HCT116 (cell line): ENCODE measurements at regions not wholly inside any gene's neighbourhood (a gene's known extent, or its start where the extent isn't known, plus 50 kb on each side); places are given as distances from the start of the nearest gene placed in this dataset.

Experiments used
- ATAC-seq: fragments of 200-7000 bp; cut with Tn5 transposase; 2 replicates; pipeline ENCODE4 v1.9.1; 2020; ENCODE audit warnings: mild to moderate bottlenecking, moderate library complexity
- BruUV-seq: library from RNA; stranded (reverse); fragments of 400-500 nt; replicated peaks from 2 replicates; lab custom pipeline; 2021; lab: Mats Ljungman, UMichigan
- CTCF ChIA-PET: fragments of 300-600 bp; sonication (Branson Sonifier 250); formaldehyde crosslinking; loops from one replicate; lab custom pipeline; 2021; ENCODE audit warnings: antibody characterized with exemption; lab: Charles Lee
- POLR2A ChIA-PET: fragments of 300-600, 350-600 bp; sonication (Branson Sonifier 250); formaldehyde crosslinking; loops from one replicate; lab custom pipeline; 2021; ENCODE audit warnings: antibody characterized with exemption; lab: Charles Lee
- RAD21 ChIA-PET, 2 experiments: fragments of 300-600 bp; sonication (Branson Sonifier 250); formaldehyde crosslinking; loops; one replicate each; lab custom pipeline; 2023; ENCODE audit warnings: low total read pairs in 2 of 2; ENCODE audit not compliant: uncharacterized antibody in 2 of 2, unreplicated experiment in 2 of 2, low non-redundant PET in 1 of 2; lab: Charles Lee
- DNase-seq: peaks from one replicate; pipeline ENCODE4 v3.0.0-alpha.2; 2010; ENCODE audit warnings: low read depth, low spot score
- H2AFZ ChIP-seq: fragments of 200-600 bp; shearing (Covaris generic), sonication (generic); 2 replicates; pipeline ENCODE4 v1.6.1; 2017; ENCODE audit warnings: low read depth, mixed run types, mixed read lengths, antibody characterized with exemption, low read length; ENCODE audit not compliant: poor library complexity, severe bottlenecking
- H3K27ac ChIP-seq: 2 replicates; pipeline ENCODE4 v1.5.1; 2012; ENCODE audit warnings: low read depth, low read length
- H3K27me3 ChIP-seq: fragments of 200-600 bp; sonication (generic); 2 replicates; pipeline ENCODE4 v1.6.1; 2016; ENCODE audit warnings: mixed run types, low read length, mixed read lengths; ENCODE audit not compliant: insufficient read depth
- H3K36me3 ChIP-seq, 2 experiments: fragments of 200-500 bp in 1 of 2; fragments of 200-600 bp in 1 of 2; sonication (Bioruptor generic) in 1 of 2; sonication (generic) in 1 of 2; 2 replicates each; pipeline versions ENCODE4 v1.5.1 to v1.6.1; 2014 to 2016; ENCODE audit warnings: low read length in 2 of 2, inconsistent platforms in 1 of 2, mixed read lengths in 1 of 2, mixed run types in 1 of 2; ENCODE audit not compliant: insufficient read depth in 2 of 2, control insufficient read depth in 1 of 2
- H3K4me1 ChIP-seq, 2 experiments: fragments of 200-600 bp in 1 of 2; sonication (generic) in 1 of 2; 2 replicates each; pipeline versions ENCODE4 v1.5.1 to v1.6.1; 2012 to 2017; ENCODE audit warnings: low read length in 2 of 2, inconsistent platforms in 1 of 2, mild to moderate bottlenecking in 1 of 2, mixed read lengths in 1 of 2, mixed run types in 1 of 2, moderate library complexity in 1 of 2; ENCODE audit not compliant: insufficient read depth in 2 of 2, control insufficient read depth in 1 of 2
- H3K4me2 ChIP-seq: fragments of 200-600 bp; sonication (generic); 2 replicates; pipeline ENCODE4 v1.6.1; 2017; ENCODE audit warnings: mixed run types, low read length, mixed read lengths
- H3K4me3 ChIP-seq, 2 experiments: fragments of 200-600 bp in 1 of 2; sonication (generic) in 1 of 2; replicated peaks in 1 of 2; 2 replicates each; pipeline ENCODE4 v1.5.1; 2011 to 2016; ENCODE audit warnings: low read length in 2 of 2, control low read depth in 1 of 2, low read depth in 1 of 2, mild to moderate bottlenecking in 1 of 2, mixed read lengths in 1 of 2, mixed run types in 1 of 2
- H3K79me2 ChIP-seq: fragments of 200-600 bp; sonication (generic); 2 replicates; pipeline ENCODE4 v1.6.1; 2017; ENCODE audit warnings: mild to moderate bottlenecking, mixed run types, low read length, moderate library complexity, mixed read lengths; ENCODE audit not compliant: insufficient read depth
- H3K9ac ChIP-seq: fragments of 200-600 bp; sonication (generic); 2 replicates; pipeline ENCODE4 v1.6.1; 2016; ENCODE audit warnings: low read length, mixed read lengths
- H3K9me2 ChIP-seq: fragments of 200-600 bp; sonication (generic), shearing (Covaris generic); 2 replicates; pipeline ENCODE4 v1.6.1; 2017; ENCODE audit warnings: mixed run types, mild to moderate bottlenecking, moderate library complexity; ENCODE audit not compliant: insufficient read depth
- H3K9me3 ChIP-seq, 2 experiments: fragments of 200-500 bp in 1 of 2; fragments of 200-600 bp in 1 of 2; sonication (Bioruptor generic) in 1 of 2; sonication (generic) in 1 of 2; 2 replicates each; pipeline ENCODE4 v1.6.1; 2014 to 2017; ENCODE audit warnings: low read length in 2 of 2, mixed read lengths in 2 of 2, inconsistent platforms in 1 of 2, low read depth in 1 of 2, mild to moderate bottlenecking in 1 of 2, mixed run types in 1 of 2, moderate library complexity in 1 of 2; ENCODE audit not compliant: control insufficient read depth in 1 of 2, insufficient read depth in 1 of 2
- H4K20me1 ChIP-seq: fragments of 200-600 bp; sonication (generic), shearing (Covaris generic); 2 replicates; pipeline ENCODE4 v1.6.1; 2017; ENCODE audit warnings: mixed run types, mild to moderate bottlenecking, moderate library complexity; ENCODE audit not compliant: insufficient read depth
- EGR1 ChIP-seq: IDR thresholded peaks from 2 replicates; pipeline ENCODE4 v1.6.1; 2012; ENCODE audit warnings: low read depth
- ELF1 ChIP-seq: IDR thresholded peaks from 2 replicates; pipeline ENCODE4 v1.6.1; 2012; ENCODE audit warnings: low read depth, borderline replicate concordance
- EZH2 ChIP-seq: fragments of 200-600 bp; sonication (generic); IDR thresholded peaks from 2 replicates; pipeline ENCODE4 v1.6.1; 2017; ENCODE audit warnings: antibody characterized with exemption, mixed run types
- EZH2phosphoT487 ChIP-seq: fragments of 200-600 bp; IDR thresholded peaks from 2 replicates; pipeline ENCODE4 v1.6.1; 2018; ENCODE audit warnings: antibody characterized with exemption, borderline replicate concordance
- FOSL1 ChIP-seq: IDR thresholded peaks from 2 replicates; pipeline ENCODE4 v1.6.1; 2012; ENCODE audit warnings: low read depth
- JUND ChIP-seq: IDR thresholded peaks from 2 replicates; pipeline ENCODE4 v1.6.1; 2012
- POLR2AphosphoS5 ChIP-seq: IDR thresholded peaks from 2 replicates; pipeline ENCODE4 v1.6.1; 2011; ENCODE audit warnings: mild to moderate bottlenecking, low read depth, low read length, moderate library complexity
- REST ChIP-seq: IDR thresholded peaks from 2 replicates; pipeline ENCODE4 v1.6.1; 2012; ENCODE audit warnings: low read depth
- SIN3A ChIP-seq: IDR thresholded peaks from 2 replicates; pipeline ENCODE4 v1.6.1; 2012; ENCODE audit warnings: low read depth
- SP1 ChIP-seq: IDR thresholded peaks from 2 replicates; pipeline ENCODE4 v1.6.1; 2012; ENCODE audit warnings: low read depth
- SRF ChIP-seq: IDR thresholded peaks from 2 replicates; pipeline ENCODE4 v1.6.1; 2012; ENCODE audit warnings: low read depth
- TCF7L2 ChIP-seq: IDR thresholded peaks from 2 replicates; pipeline ENCODE4 v1.7.0; 2011; ENCODE audit warnings: borderline replicate concordance, inconsistent platforms; ENCODE audit not compliant: insufficient read depth, insufficient read length; ENCODE audit errors: extremely low read depth
- YY1 ChIP-seq: IDR thresholded peaks from 2 replicates; pipeline ENCODE4 v1.6.1; 2011; ENCODE audit warnings: low read length, low read depth, moderate library complexity, mild to moderate bottlenecking; ENCODE audit not compliant: insufficient replicate concordance; ENCODE audit errors: extremely low read depth
- ZNF274 ChIP-seq: fragments of 200-500 bp; sonication (Bioruptor generic); IDR thresholded peaks from 2 replicates; pipeline ENCODE4 v1.6.1; 2014; ENCODE audit warnings: mild to moderate bottlenecking, low read depth, low read length, inconsistent platforms
- intact Hi-C: fragments of 100-400 bp; cut with micrococcal nuclease; formaldehyde crosslinking; loops from 2 replicates; pipeline ENCODE4 v1.10.0; 2022
- TF ChIP-seq, protein P1 (sequence below), 3 experiments: fragments of 200-600 bp in 1 of 3; sonication (generic) in 1 of 3; IDR thresholded peaks in 2 of 3; conservative IDR thresholded peaks in 1 of 3; 2 replicates each; pipeline ENCODE4 v1.5.1; 2012 to 2017; ENCODE audit warnings: low read depth in 2 of 3, low read length in 2 of 3, antibody characterized with exemption in 1 of 3, borderline replicate concordance in 1 of 3, control low read depth in 1 of 3, mild to moderate bottlenecking in 1 of 3, mixed read lengths in 1 of 3, mixed run types in 1 of 3, moderate library complexity in 1 of 3; ENCODE audit not compliant: insufficient read depth in 1 of 3
- TF ChIP-seq, protein P2 (sequence below): IDR thresholded peaks from 2 replicates; pipeline ENCODE4 v1.6.1; 2012
- TF ChIP-seq, protein P3 (sequence below): IDR thresholded peaks from 2 replicates; pipeline ENCODE4 v1.6.1; 2012

DNA sequence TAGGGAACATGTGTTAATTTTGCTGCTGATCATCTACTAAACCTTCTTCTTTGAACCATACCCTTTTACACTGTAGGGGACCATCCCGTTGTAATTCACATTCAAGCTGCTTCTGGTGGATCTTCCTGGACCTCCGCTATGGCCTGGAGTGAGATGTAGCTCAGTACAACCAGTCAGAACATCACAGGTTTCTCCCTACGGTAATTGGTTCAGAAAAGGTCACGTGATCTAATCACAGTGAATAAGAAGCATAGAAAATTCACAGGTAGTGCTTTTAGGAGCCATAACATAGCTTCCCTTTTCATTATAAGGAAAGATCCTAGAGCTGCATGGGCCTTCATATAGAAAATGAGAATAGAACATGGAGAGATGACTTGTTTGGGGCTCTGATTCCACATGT, 320.8 kb upstream of the PDZRN3 start:
- DNase-seq (no peak), ATAC-seq (no peak)
- H3K79me2 ChIP-seq: no peaks in the 10 kb centered on the region
- no peak overlapping the region for H3K4me3 ChIP-seq
- RAD21 ChIA-PET: no interaction called here
- H3K4me2 ChIP-seq: no peak overlapping the region
- no peak overlapping the region for H2AFZ ChIP-seq
- no peaks in the 10 kb centered on the region for H3K27me3 ChIP-seq
- no peaks in the 10 kb centered on the region for H4K20me1 ChIP-seq
- H3K9ac ChIP-seq: no peak overlapping the region
- intact Hi-C loops: no loop called here
- H3K9me2 ChIP-seq: no peaks in the 10 kb centered on the region
- BruUV-seq: no TSS peak
- CTCF ChIA-PET: no interaction called here
- H3K4me1 ChIP-seq: no peaks in the 10 kb centered on the region
- H3K9me3 ChIP-seq: peaks cover 8 to 39% of the 10 kb centered on the region in 2 experiments; a peak in 2 of 4 replicates
- no peak for TF ChIP-seq YY1
- no peak for TF ChIP-seq JUND
- TF ChIP-seq ZNF274: no peak
- TF ChIP-seq FOSL1: no peak
- TF ChIP-seq EGR1: no peak
- TF ChIP-seq, protein P1, sequence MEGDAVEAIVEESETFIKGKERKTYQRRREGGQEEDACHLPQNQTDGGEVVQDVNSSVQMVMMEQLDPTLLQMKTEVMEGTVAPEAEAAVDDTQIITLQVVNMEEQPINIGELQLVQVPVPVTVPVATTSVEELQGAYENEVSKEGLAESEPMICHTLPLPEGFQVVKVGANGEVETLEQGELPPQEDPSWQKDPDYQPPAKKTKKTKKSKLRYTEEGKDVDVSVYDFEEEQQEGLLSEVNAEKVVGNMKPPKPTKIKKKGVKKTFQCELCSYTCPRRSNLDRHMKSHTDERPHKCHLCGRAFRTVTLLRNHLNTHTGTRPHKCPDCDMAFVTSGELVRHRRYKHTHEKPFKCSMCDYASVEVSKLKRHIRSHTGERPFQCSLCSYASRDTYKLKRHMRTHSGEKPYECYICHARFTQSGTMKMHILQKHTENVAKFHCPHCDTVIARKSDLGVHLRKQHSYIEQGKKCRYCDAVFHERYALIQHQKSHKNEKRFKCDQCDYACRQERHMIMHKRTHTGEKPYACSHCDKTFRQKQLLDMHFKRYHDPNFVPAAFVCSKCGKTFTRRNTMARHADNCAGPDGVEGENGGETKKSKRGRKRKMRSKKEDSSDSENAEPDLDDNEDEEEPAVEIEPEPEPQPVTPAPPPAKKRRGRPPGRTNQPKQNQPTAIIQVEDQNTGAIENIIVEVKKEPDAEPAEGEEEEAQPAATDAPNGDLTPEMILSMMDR (IDR thresholded peaks at IDR 0.05 in 2 of 3, conservative IDR thresholded peaks at IDR 0.05 in 1 of 3; ENCODE audit: borderline replicate concordance in 1 of 3, insufficient read depth in 1 of 3, low read depth in 2 of 3, low read length in 2 of 3): no peak
- TF ChIP-seq, protein P2, sequence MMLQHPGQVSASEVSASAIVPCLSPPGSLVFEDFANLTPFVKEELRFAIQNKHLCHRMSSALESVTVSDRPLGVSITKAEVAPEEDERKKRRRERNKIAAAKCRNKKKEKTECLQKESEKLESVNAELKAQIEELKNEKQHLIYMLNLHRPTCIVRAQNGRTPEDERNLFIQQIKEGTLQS: no peak
- no peak for TF ChIP-seq ELF1
- no peak for TF ChIP-seq SP1
- TF ChIP-seq EZH2phosphoT487: no peak
- TF ChIP-seq SRF: no peak
- TF ChIP-seq SIN3A: no peak
- TF ChIP-seq, protein P3, sequence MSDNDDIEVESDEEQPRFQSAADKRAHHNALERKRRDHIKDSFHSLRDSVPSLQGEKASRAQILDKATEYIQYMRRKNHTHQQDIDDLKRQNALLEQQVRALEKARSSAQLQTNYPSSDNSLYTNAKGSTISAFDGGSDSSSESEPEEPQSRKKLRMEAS: no peak
- no peak for TF ChIP-seq TCF7L2
- TF ChIP-seq REST: no peak
- no peak for TF ChIP-seq POLR2AphosphoS5
- no peak for TF ChIP-seq EZH2
- POLR2A ChIA-PET: no interaction called here
- H3K36me3 ChIP-seq: no peaks in the 10 kb centered on the region
- no peak overlapping the region for H3K27ac ChIP-seq
